Renal pelvis (tissue), 1 donor: ENCODE measurements at regions not wholly inside any gene's neighbourhood (a gene's known extent, or its start where the extent isn't known, plus 50 kb on each side); places are given as distances from the start of the nearest gene placed in this dataset.
"Not testable (repeated sequence)": the region's sequence is repeated elsewhere in the genome, so short reads cannot be mapped to it uniquely, and the experiment has no call there.

Source experiments
- DNase-seq: peaks from one replicate; pipeline ENCODE4 v3.0.0-alpha.2; 2013

DNA sequence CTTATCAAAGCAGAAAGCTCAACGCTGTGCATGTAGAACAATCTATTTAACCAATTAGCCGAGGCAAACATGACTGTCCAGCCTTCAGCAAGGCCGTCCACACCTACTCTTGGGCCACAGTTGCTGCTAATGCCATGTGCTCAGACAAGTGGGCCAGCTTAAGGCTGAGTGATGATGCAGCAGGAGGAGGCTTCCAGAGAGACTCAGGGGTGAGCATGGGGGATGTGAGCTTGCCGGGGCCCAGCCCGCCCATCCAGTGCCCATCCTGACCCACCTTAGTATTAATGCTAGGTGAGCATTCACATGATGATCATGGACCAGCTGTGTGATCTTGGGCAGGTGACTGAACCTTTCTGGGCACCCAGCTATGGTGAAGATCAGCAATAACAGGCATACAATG is 150.1 kb downstream of the TPRA1 start:
- no peak for DNase-seq

DNA sequence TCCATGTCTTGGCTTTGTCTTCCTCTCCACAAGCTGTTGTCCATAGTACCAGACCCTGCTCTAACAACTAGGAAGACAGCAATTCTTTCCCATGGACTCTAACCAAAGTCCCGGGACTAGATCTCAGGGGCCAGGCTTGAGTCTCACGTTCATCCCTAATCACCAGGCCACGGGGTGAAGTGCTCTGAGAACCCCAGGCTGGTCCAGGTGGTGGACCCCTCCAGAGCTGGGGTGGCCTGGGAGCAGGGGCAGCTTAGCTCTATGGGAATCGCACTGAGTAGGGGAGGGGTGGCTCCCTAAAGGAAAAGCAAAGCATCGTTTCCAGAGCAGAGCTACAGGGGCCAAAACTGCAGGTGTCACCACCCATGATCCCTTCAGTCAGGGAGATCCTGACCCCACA is 150.9 kb downstream of the TPRA1 start:
- DNase-seq, result no peak

DNA sequence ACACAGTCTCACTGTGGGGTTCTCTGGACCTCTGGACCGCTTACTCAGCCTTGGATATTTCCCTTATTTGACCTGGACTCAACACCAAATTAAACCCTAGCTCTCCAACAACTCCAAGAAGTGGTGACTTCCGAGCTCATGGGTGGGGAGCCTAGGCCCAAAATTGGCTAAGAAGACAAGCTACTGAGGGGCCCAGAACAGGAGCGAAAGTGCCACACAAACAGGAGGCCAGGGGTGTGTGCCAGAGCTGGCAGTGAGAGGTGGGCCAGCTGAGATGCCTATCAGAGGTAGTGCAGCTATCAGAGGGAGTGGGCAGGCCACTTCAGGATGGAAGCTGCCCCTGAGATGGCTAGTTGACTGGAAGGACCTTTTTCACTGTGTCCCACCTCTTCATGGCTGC is 151.1 kb upstream of the PRR20G start:
- no peak for DNase-seq

DNA sequence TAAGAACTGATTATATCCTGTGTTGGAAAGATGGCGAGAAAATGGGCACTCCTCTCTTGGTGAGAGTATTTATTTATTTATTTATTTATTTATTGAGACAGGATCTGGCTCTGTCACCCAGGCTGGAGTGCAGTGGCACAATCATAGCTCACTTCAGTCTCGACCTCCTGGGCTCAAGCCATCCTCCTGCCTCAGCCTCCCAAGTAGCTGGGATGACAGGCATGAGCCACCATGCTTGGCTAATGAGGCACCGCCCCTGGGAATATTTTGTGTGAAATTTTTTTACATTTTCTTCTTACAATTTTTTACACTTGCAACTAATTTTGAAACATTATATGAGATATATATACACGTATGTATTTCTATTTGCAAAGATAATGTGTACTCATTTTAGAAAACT is 150.5 kb upstream of the PRR20G start:
- no peak for DNase-seq

DNA sequence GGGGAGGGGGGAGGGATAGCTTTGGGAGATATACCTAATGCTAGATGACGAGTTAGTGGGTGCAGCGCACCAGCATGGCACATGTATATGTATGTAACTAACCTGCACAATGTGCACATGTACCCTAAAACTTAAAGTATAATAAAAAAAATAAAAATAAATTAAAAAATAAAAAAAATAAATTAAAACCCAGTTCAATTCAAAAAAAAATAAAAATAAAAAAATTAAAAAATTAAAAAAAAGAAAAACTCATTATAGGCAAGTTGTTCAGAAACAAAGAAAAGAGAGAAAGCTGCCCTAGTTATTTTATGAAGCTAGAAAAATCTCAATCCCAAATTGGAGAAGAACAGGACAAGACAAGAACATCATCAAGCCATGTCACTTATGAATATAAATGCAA is 147.5 kb upstream of the PRR20G start:
- not testable (repeated sequence) for DNase-seq

DNA sequence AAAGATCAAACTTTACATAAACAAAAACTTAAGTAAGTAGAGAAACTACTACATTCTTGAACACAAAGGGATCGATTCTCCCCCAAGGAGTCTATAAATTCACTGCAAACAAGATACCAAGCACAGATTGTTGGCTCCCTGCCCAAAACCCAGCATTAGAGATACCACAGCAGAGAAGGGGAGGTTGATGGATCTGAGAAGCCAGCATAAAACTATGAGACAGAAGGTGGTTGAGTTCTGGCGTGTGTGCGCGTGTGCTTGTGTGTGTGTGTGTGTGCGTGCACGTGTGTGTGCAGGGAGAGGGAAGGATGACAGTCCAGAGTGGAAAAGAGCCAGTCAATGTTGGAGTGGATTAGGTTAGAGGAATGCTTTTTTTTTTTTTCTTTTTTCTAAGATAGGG is 143.2 kb upstream of the PRR20G start:
- no peak for DNase-seq

DNA sequence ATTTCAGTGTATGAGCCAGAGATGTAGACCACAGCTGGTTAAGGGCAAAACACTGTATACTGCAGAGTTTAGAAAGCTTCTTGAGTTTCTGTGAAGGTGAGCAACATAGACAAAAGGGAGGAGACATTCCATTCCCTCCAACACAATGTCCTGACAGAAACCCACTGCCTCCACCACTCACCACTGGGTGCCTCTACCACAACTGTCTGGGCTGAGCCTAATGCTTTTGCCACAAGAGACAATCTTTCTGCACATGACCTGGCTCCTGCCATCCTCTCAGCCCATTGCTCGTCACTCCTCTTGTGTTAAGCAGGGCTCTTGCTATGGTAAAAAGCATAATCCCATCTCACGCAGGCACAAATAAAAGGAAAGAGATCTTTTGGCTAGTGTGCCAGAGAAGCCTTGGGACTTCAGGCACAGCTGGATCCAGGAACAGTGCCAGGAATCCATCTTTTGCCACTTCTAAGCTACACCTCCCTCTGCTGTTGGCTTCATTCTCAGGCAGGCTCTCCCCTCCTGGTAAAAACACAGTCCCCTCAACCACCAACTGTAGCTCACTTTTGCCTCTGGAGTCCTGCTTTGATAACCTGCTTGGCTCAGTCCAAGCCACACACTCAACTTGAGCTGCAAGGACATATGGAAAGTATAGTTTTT is 140.6 kb upstream of the PRR20G start:
- DNase-seq, result no peak

DNA sequence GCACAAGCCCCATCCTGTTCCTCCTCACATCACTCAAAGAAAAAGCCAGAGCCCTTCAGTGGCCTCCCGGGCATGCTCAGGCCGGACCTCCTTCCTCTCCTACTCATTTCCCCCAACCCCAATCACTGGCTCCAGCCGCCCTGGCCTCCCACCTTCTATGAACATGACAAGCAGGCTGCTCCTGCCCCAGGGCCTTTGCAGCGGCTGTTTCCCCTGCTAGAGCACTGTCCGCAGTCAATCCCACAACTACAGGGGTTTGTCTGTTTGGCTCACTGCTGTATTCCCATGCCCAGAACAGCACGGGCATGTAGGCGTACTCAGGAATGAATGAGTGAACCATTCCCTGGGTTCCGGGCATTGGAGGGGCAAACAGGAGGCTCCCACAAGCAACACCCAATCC is 139.8 kb upstream of the PRR20G start:
- no peak for DNase-seq

DNA sequence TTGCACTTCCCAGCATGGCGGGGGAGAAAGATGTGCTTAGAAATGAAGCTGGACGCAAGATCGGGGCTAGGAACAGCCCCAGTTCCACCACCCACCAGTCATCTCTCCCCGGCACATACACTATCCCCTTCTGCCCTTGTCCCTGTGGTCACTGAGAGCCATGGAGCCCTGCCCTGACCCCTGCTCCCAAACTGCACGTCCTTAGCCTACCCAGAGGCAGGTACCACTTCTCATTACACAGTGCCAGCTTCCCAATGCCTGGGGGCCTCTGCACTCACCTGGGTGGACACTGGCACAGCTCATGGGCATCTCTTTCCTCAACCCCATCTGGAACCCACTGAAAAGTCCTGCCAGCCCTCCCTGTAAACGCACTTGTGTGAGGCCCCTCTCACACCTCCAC is 139.3 kb upstream of the PRR20G start:
- DNase-seq, result no peak

DNA sequence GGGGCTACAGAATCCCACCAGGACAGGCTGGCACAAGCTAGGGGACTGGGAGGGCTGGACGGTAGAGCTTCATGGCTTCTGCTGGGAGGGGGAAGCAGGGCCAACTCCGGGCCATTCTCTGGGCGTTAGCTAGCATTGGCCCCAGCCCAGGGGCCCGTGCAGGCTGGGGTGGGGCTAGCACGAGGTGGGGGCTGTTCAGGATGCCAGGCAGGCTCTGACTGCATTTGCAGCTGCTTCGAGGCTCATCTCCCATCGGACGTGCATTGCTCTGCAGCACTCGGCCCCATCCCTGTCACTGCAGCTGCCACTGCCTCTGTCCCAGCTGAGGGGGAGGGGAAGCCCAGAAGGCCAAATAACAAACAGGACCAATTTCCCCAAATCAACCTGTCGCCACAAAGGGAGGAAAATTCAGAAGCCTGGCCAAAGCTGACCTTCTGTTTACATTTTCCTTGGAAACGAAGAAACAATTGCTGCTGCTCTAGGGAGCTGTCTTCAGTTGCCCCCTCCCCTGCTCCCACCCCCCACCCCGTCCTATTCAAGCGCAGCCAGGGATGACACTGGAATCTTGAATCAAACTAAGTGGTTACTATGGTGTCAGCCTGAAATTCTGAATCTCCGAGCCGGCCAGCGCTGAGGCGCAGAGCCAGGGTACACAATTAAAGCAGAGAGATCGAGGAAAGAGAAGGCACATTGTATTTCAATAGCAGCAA is 138.8 kb upstream of the PRR20G start:
- peak; percentile 11 for DNase-seq

DNA sequence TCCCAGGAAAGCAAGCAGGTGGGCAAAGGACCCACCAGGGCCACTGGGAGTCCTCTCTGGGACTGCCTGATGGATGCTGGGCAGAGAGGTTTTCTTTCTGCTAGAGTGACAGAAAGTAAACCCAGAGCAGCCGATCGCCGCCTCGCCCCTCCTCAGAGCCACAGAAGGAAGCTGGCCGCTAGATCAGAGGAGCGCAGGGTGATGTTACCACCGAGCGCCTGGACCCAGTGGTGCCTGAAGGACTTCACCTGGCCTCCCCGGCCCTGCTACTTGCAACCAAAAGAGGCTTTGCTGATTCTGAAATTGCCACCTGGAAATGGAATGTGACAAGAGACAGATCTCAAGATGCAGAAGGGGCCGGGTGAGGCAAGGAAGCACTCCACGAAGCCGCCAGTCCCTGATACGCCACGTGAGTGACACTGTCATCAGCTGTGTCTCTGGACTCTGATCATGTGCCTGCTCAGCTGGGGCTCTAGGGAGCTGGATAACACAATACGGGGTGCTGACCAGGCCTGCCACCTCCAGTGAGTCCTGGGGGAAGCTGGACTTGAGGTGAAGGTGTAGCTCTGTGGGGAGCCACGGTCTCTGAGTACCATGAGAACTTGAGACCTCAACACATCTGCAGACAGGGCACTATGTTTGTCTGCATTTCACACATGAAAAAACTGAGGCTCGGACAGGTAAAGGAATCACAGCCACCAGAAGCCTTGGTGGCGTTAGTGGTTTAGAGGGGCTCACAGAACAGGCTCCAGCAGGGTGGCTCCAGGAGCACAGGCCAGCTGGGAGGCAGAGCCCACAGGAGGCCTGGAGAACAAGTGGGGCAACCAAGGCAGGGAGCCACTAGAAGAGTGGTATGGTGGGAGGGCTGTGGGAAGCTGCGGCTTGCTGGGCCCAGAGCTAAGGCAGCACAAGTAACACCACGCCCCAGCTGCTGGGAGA is 137.9 kb upstream of the PRR20G start:
- no peak for DNase-seq

DNA sequence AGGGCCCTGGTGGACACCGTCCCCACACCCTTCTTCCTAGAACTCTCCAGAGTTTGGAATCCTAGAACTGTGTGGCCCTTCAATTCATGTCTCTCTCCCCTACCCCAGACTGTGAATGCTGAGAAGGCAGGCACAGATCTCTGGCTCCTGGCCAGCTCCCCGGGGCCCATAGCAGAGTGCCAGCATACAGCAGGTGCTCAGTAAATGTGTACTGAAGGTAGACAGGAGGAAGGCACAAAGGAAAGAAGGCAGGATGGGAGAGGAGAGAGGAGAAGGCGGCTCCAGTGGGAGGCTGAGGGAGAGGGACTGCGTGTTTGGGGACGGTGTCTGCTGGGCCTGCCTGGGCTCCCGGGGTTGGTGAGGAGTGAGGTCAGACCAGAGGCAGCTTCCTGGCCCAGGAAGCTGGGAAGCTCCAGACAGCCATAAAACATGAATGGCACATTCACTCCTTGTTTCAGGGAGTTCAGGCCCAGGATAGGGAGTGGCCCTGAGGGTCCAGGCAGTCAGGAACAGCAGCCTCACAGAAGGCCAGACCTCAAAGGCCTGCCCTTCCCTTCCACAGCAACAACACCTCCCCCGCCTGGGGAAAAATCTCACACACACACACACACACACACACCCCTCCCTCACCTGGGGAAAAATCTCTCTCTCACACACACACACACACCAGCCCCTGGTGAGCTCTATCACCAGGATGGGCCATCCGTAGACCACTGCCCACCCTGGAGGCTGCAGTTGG is 137.1 kb upstream of the PRR20G start:
- DNase-seq, result no peak

DNA sequence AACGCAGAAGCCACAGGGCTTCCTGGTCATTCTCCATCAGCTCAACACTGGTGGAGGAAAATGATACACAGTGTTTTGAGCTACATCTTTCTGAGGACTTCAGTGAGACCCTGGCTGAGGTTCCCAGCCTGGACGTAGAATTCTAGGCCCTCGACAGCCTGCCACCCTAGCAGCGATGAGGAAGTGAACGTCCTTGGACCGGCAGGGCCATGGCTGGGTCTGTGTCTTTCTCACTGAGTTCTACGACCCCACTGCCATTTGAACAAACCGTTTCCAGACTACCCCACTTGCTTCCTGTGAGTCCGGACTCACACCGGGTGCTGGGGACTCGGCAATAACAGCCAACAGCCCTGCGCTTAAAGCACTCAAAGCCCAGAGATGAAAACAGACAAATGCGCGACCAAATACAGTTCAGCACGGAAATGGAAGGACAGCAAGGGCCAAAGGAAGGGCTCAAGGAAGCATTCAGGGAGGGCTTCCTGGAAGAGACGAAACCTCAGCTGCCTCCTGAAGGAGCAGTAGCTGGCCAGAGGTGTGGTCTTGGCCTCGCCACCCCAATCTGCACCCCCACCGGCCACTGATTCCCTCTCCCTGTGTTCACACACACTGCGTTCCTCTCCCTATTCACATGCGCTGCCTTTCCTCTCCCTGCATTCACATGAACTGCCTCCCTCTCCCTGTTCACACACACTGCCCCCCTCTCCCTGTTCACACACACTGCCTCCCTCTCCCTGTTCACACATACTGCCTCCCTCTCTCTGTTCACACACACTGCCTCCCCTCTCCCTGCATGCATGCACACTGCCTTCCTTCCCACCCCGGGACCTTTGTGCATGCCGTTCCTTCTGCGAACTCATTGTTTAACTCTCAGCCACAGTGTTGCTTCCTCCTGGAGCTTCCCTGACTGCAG is 136.3 kb upstream of the PRR20G start:
- DNase-seq, result no peak

DNA sequence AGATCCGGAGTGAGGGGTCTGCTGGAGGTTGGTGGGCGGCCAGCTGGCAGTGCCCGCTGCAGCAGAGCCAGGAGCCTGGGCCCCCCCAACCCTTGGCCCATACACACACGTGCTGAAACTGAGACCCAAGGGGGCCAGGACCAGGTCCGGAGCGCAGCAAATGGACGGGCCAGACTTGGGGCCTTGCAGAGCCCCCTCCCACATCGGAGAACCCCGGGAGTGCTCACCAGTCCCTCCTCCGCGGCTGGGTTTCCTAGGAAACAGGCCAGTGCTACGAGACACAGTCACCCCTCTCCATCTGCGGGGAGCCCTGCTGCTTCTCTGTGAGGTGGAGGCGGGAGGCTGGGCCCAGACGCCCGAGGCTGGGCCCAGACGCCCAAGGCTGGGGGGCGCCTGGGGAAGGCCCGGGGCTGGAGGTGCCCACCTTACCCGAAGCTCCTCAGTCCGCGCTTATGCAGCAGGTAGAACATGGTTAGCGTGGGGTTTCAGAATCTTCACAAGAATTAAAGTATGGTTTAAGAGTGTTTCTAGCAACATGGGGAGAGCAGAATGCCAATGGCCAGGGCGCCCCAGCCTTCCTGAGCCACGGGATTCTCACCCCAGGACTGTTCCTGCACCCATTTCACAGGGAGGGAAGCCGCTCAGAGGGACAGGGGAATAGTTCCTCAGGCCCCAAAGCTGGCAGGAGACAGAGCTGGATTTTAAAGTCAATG is 135.0 kb upstream of the PRR20G start:
- no peak for DNase-seq

DNA sequence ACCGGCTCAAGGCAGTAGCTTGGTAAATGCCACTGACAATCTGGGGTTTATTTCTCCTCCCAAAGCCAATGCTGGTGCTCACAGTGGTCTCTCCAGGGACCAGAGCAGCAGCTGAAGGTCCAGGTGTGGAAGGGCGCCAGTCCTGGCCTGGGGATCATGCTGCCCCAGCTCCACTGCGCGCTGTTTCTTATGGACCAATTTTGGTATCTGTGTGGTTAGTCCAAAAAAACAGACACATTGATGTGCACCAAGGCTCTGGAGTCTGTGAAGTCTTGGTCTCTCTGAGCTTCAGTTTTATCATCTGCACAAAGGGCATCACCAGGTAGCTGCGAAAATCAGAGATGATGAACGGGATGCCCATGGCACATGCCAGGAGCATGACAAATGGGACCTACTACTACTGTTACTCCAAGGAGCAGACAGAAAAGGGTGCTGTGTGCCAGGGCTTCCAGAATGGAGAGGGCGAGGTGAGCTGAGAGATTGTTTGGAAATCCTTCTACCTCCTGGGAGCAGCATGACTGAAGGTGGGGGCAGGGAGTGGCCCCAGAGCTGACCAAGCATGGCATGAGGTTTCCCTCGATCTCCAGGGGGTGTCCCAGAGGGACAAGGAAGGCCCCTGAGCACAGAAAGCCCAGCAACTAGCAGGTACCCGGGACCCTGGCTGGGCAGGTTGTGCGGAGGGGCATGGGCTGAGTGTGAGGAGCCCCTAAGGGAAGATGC is 134.3 kb upstream of the PRR20G start:
- DNase-seq, result no peak

DNA sequence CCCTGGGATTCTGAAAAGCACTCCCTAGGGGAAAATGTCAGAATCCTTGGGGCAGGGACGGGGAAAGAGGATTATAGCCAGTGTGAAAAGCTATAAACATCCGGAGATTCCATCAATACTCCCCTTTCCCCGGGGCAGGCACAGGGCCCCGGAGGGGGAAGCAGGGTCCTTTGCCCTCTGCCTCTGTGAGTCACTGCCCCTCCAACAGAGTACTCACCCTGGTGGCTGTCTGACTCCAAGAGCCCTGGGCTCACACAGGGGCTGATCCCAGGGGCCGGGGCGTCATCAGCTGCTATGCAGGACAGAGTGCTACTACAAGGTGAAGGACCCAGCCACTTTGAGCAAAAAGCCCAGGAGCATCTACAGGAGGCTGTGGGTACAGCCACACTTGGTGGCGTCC is 133.0 kb upstream of the PRR20G start:
- no peak for DNase-seq

DNA sequence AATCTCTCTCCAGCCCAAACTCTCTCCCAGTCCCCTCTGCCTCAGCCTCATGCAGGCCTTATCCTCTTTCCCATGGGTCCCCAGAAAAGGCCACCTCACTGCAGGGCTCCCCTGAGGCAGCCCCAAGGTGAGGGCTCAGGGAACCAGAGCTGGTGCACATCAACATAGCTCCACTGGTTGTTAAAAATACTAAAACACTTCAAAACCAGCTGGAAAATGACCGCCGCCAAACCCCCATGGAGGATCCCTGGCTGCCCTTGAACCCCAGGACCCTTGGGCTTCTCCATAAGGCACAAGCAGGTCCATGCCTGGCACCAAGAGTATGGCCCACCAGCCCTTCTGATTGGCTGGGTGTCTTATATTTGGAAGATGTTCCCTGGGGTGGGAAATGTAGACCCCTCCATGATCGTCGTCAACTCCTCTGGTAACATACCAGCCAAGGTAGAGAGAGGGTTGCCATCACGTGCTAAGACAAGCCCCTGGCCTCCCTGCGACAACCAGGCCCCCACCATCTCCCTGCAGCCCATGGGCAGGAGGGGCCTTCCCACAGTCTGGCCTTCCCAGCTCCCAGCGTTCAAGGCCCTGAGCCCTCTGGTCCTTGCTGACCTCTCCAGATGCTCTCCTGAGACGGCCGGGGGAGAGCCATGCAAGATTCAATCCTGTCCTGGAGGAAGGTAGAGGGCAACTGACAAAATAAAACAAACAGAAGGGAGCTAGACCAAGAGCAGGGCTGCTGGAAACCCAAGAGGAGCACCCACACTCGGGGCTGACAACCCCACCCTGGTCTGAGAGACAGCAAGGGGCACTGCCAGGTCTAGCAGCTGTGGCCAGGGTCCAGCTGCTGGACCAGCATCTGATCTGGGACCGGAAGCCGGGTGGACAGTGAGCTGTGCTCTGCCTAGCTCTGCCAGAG is 132.1 kb upstream of the PRR20G start:
- DNase-seq, result no peak

DNA sequence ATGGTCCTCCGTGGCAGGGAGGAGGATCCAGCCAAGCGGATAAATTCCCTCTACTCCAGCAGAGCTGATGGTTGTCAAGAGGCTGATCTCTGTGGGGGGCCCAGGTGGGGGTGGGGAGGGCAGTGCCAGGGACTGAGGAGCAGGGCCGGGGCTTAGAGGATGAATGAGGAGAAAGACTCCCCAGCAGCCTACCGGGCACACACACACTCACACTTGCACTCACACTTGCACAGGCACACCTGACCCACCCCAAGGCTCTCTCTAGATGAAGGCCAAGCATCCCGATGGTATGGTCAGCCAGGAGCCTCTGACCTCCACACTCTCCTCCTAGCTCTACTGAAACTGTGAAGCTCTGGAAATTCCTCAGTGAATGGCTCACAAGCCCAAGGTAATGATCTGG is 131.3 kb upstream of the PRR20G start:
- no peak for DNase-seq
